Activated CD4-positive, alpha-beta T cell treated with anti-CD3 and anti-CD28 coated beads, Interleukin-2, Interleukin-6, amounts not matched to agents 100 ng/mL and 50 ng/mL, durations not matched to agents 16 hours and 8 hours (primary cell): ENCODE measurements at regions not wholly inside any gene's neighbourhood (a gene's known extent, or its start where the extent isn't known, plus 50 kb on each side); places are given as distances from the start of the nearest gene placed in this dataset.

ENCODE experiments used
- DNase-seq: peaks from one replicate; pipeline ENCODE4 v3.0.0-alpha.2; 2020

DNA sequence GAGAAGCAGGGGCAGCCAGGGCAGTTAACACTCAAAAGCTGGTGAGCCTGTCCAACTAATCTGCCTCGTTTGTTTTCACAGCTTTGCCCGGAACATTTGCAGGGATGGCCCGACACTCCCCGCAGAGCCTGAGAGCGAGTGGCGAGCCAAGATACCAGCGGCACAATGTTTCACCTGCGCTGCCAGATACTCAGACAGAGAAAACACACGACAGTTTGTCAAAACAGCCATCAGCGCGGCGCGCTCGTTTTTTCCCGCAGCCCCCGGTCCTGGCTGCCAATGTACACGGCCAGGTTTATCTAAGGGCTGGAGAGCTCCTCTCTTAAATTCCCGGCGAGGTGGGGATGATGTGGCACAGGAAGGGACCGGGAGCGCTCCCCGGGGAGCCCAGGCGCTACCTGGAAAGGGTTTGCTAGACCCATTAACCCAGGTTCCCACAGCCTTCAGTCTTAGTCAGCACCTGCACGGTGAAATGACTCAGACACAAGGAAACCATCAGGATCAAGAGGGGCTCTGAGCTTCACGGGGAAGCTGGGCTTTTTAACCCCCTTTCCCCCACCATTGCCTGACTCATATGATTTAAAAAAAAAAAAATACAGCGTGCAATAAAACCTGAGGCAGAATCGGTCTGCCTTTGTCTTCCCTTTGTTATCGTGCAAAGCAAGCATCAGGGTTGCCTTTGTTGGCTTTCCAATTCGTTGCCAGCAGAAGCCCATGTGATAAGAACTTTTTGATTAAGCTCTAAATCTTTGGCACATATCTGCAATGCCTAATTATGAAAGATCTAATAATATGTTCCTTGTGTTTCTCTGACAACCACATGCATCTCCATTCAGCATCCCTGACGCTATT lies 186.2 kb downstream of the EFNB2 start:
- DNase-seq = no peak

DNA sequence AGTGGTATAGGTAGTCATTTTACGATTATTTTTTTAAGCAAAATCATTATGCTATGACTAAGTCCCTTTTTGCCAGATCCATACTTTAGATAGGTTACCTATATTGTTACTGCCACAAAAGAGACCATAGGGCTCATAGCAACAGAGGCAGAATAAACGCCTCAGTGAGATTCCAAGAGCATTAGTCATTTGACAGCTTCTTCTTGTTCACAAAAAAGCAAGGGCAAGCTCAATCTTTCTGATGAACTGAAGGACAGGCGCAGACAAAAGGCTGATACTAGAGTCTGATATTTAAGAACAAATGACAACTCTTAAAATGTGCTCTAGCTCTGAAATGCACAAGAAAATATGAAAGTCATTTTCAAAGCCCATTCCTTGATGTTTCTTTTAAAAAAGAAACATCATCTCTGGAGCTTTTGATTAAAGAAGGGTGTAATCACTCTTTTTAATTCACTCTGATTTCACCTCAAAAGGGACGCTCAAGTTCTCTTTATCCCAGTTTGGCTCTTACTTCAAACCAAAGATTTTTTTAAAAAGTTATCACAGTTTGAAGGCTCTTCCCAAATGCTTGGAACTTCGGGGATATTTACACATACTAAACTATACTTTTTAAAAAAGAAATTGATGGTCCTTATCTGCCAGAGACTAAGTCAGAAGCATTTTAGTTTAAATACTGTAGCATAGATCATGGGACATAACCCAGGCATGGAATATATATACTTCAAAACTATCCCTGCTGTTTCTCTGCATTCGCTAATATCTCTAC lies 187.2 kb downstream of the EFNB2 start:
- DNase-seq = no peak

DNA sequence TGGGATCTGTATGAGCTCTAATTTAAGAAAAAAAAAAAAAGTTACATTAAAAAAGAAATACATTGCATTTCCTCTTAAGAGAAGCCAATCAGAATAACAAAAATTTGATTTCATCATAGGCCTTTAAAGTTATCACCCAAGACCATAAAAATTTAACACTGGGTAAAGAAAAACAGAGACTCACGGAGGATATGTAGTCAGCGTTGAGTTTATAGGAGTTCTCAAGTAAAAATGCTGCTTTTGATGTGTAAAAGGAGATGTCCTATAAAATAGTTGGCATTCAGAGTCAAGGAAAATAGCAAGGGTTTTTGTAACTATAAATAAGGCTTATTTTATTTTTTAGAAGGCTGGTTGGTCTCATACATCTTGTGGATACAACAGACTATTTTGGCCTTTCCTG lies 191.1 kb downstream of the EFNB2 start:
- DNase-seq = no peak

DNA sequence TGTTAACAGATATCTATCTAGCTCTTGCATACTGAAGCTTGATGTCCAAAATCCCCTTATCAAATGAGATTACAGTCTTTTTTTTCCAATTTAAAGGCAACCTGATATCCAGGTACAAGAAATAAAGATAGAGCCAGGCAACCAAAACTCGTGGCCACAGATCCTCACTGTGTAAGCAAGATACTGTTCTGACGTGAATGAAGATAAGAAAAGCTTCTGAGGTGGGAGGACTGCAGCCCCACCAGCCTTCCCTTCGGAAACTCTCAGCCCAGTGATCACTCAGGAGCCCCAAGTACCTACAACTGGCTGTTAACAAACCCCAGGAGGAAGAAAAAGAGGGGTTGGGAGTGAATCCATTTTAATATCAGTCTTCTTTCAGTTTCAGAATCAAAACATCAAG lies 191.6 kb downstream of the EFNB2 start:
- DNase-seq = no peak

DNA sequence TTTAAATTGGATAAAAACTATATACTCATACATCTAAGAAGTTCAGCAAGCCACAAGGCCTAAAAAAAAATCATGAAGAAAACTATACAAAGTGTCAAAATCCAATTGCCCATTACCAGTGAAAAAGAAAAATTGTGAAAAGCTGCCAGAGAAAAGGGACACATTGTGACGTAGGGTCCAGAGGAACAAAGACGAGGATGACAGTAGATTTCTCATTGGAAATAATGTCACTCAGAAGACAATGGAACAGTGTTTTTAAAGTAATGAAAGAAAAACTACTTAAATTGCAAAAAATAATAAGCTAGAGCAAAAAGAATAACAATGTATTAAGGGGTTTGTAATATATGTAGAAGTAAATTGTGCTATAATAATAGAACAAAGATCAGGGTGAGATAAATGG lies 195.2 kb downstream of the EFNB2 start:
- no peak for DNase-seq

DNA sequence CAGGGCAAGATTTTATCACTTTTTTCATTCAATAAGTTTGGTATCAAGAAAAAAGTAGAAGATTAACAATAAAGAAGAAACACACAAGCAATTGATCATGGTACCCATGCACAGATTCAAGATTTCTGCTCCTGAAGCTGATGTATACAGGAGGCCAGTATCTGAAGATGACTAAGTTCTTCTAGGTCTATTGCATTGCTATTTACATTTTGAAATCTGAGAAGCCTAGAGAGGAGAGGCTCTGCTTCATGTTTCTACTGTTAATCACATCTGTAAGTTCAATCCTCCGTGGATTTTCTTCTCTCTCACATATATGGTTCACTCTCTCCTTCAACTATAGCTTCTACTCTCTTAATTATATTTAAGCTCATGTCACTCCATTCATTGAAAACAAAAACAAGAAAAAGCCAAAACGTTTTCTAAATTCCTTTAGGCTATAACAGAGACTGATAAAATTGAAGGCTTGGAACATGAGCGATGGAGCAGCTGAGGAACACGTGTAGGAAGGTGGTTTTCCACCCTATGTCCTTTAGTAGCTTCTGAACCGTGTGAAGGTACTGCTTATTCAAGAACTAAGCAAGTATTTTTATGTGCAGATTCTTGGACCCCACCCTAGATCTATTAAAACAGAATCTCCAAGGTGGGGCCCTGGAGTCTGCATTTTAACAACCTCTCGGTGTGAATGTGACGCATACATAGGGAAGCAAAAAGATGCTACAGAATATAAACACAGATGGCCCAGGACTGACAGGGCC lies 198.2 kb downstream of the EFNB2 start:
- no peak for DNase-seq

DNA sequence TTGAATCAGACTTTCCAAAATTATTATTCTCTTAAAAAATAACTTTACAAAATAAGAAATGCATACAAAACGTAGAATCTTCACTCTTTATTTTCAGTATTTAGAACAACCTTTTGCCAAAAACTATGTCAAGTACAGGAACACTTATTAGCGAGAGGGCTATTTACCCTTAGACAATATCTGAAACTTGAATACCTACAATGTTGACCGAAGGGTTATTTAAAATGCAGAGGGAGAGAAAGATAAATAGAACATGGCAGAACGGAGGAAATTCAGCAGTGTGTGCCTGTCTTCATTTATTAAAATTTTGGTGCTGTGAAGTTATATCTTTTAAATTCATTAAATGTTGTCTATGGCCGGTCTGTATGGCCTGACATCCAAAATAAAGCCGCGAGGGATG lies 198.8 kb downstream of the EFNB2 start:
- DNase-seq = no peak

DNA sequence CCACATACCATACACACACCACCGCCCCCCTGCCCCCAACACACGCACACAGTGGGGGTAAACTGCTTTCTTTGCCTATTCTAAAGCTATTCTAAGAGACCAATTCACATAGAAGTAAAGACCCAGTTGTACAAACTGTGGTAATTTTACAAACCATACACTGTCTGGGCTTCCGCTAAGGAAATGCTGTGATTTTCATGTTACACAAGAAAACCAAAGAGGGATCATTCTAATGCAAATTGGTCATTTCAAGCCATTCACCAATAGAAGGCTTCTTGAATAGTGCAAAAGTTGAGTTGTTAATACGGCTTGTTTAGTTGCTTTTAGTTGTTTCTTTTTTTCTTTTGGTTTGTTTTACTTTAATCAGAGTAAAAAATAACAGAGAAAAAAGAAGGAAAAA lies 202.8 kb downstream of the EFNB2 start:
- no peak for DNase-seq

DNA sequence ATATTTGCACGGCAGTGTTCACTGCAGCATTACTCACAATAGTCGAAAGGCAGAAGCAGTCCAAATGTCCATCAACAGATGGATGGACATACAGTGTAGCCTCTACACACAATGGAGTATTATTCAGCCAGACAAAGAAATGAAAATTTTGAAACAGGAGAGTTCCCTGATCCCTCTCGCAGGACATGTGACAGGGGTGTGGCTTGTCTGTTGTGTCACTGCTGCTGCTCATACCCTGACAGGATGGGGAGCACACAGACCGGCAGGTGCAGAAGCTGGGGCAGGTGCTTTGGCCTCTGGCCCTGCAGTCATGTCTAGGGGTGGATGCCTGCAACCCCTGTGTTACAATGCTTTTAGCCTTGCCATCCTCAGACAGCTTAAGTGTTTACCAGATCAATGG lies 204.3 kb downstream of the EFNB2 start:
- DNase-seq = no peak

DNA sequence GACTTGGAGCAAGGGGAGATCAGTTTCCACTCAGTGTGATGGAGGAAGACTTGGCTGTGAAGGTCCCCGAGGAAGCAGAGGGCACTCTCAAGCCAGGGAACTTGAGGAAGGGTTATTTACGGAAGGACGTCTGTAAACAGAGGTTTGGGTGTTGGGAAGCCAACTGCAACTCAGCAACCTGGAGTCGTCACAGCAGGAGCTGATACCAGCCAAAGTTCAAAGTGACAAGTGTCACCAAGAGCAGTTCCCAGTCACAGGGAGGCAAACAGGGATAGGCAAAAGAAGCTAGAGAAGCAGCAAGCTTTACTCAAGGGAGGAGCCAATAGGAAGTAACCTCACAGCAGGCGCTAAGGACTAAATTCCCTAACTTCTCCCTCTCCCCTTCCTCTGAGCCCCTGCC lies 205.5 kb downstream of the EFNB2 start:
- no peak for DNase-seq

DNA sequence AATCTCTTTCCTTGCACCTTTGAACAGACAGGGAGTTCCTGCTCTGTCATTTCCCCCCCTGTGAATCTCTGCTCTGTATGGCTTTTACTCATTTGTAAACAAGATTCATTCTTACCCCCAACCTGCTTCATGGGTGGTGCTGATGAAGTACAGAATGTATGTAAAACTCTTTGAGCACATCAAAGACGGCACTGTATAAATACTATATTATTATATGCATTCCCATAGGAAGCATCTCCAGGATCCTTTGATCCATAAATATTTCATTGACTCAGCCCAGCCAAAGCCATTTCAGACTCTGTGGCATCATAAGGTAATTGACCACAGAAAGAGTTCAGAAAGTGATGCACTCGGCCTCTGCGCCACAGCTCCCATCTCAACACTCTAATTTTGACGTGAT lies 208.7 kb downstream of the EFNB2 start:
- DNase-seq = no peak

DNA sequence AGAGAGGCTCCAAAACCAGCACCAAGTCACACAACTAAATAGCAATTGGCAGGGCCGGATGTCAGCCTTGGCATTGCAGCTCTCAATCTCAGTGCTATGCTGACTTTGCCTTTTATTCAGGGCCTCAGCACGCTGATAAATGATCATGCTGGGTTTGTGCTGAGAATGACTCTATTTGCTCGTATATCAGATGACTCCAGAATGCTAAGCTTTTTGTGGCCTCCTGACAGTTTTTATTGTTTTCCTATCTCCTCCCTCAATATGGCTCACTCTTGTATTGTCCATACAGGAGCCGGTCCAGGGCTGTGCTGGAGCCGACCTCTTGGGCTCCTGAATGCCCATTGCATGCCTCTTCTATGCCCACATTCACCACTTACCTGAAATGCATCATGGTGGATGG lies 211.0 kb downstream of the EFNB2 start:
- no peak for DNase-seq

DNA sequence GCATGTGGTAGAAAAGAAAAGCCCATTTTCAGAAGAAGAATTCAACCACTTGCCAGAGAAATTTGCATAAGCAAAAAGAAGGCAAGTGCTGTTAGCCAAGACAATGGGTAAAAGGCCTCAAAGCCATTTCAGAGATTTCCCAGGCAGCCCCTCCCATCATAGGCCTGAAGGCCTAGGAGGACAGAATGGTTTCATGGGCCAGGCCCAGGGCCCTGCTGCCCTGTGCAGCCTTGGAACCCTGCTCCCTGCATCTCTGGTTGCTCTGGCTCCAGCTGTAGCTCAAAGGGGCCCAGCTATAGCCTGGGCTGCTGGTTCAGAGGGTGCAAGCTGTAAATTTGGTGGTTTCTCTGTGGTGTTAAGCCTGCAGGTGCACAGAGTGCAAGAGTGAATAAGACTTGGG lies 212.8 kb downstream of the EFNB2 start:
- no peak for DNase-seq

DNA sequence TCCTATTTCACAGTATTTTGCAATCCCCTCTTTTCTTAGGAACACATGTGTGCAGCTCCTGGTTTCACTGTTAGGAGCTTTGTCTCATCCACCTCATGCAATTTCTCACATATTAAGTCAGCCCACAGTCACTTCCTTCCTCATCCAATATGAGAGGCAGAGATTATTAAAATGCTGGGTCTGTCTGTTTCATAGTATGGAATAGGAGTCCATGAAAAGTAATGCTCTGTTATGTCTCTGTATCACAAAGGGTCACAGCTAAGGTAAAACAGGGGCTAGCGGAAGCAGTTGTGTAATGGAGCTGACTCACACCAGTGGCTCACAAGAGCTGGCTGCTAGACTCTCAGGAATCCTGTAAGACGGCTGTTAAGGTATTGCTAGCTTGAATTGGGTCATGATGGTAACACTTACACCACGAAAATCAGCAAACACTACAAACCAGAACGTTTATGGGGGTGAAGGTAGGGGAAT lies 216.5 kb downstream of the EFNB2 start:
- DNase-seq = no peak

DNA sequence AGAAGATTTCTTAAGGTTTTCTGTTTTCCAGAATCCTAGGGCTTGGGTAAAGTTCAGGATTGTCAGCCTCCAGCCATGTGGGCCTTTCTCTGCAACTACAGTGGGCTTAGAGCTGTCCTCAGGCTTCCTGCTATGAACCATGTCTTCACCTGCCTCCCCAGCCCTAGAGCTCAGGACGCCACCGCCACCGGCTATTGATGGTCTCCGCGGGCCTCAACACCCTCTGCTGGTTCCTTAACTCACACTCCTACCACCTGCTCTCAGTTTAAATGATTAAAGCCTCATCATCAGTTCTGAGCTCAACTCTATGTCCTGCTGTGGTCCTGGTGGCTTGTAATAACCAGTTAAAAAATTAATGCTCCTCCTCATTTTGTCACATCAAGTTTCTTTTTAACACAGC lies 221.0 kb downstream of the EFNB2 start:
- no peak for DNase-seq

DNA sequence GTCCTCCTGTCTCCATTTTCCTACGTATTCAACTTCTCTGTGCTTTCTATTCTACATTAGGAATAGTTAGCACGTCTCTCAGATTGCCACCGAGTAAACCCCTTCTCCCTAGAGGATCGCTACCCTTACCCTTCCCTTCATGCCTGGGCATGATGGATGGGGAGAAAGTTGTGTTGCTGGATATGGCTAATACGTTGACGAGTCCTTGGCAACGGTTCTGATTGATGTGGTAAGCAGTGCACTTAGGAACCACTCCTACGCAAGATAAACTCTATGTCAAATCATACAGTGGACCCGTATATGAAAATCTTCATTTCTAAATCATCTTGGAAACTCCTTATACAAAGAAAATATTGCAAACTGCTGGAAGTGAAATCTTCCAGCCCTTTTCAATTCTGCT lies 224.5 kb downstream of the EFNB2 start:
- DNase-seq = no peak

DNA sequence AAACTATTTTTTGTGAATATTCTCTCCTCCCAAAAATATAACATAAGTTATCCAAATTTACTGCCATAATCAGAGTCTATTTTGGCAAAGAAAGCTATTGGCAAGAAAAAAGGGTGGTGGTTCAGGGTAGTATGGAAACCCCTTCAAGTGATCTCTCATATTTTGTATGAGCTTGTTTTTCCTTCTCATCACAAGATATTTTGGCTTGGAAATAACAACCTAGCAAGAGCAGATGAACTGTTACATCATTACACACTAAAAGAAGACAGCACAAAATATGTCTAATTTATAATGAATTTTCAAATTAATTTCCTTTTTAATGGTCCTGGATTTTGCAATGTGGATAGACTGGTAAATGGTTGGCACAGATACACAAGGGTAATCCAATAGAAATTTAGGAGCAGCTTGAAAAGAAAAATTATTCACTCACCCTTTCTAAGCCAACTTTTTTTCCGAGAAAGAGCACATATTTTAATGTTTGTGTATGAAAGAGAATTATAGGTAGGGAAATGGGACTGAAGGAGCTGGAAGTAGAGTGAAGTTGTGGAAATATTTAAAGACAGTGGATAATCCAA lies 225.1 kb downstream of the EFNB2 start:
- DNase-seq = no peak

DNA sequence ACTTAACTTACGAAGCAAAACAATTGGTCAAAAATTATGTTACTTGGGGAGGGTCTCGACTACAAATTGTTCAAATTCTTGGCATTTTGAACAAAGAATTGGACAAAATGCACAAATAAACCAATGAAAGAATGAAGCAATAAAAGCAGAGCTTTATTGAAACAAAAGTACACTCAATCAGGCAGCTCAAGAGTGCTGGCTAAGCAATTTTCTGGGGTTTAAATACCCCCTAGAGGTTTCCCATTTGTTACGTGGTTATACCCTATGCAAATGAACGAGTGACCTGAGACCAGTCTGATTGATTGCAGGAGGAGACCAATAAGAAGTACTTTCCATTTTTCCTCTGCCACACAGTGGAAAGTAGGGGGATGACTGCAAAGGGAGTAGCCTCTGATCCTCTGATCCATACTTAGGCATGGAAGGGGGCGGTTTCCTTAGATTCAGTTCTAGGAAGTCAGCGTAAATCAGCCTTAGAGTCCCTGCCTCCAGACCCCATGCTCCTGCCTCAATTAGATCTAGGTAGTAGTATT lies 228.6 kb downstream of the EFNB2 start:
- DNase-seq = no peak

DNA sequence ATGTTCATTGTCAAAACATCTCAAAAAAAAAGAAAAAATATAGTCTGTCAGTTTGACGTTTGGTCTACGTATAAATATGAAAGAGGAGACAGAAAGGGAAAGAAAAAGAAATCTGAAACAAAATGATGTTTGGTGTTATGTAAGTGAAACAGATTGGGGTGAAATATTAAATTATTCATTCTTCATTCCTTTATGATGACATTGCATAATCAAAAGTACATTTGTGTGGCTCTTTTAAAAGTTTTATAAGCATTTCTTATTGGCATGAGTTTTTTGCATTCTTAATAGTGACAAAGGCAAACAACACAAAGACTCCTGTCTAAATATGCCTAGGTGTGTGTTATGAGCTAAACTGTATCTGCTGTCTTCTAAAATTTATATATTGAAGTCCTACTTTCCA lies 232.6 kb downstream of the EFNB2 start:
- DNase-seq = no peak

DNA sequence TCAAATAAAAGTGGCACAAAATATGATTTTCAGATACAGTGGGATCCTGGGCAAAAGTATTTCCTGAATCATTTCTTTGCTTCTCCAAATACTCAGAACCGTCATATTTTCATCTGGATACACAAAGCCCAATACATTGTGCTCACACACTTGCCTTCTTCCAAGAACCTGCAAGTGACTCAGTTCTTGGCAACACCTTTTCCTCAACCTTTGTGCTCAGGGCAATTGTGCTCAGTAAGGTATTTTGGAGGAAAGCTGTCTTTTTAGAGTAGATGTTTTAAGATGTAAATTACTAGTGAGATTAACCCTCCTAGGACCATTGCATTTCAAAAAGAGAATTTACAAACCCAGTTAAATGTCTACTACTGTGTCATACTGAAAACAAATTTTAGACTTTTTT lies 233.5 kb downstream of the EFNB2 start:
- no peak for DNase-seq

DNA sequence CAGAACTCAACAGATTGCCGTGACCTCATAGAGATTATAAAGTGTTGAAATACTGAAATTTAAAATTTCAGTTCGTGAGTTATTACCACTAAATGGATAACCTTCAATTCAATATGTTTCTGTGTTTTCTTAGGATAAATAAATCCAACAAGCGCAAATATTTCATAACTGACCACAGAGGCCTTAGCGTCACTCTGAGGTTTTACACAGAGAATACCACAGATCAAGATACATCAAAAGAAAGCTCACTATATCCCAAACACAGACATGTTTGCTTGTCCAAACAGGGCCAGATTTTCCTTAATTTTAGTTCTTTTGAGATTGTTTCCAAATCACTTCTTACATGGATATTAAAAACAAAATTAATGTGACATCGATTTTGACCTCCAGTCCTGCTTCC lies 235.8 kb downstream of the EFNB2 start:
- DNase-seq = no peak

DNA sequence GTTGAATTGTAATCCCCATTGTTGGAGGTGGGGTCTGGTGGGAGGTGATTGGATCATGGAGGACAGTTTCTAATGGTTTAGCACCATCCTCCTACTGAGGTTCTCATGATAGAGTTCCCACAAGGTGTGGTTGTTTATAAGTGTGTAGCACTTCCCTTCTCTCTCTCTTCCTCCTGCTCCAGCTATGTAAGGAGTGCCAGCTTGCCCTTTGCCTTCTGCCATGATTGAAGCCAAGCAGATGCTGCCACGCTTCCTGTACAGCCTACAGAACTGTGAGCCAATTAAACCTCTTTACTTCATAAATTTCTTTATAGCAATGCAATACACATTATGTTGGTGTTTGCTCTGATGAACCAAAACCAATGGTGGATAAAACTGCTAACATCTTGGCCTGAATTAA lies 238.2 kb downstream of the EFNB2 start:
- DNase-seq = no peak

DNA sequence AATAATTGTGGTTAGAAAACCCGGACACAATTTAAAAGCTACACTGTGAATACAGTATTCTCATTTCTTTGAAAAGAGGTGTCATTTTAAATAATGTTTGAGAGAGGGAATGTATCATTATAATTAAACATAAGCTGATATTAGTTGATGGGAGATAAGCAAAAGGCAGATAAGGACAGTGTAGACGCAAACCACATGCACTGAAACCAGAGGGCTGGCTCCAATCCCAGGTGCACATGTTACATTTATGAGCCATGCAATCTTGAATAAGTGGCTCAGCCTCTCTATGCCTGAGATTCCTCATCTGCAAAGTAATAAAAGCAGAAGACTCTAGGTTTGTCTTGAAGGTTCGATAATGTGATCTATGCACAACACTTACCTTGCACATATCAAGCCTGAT lies 238.7 kb downstream of the EFNB2 start:
- DNase-seq = no peak
